ENCODE measurements at regions not wholly inside any gene's neighbourhood (a gene's known extent, or its start where the extent isn't known, plus 50 kb on each side); places are given as distances from the start of the nearest gene placed in this dataset.

- Histone ChIP-seq H3F3A (ENCODE audit: low read depth) (no peaks in the 10 kb centered on the region), H3K9ac (ENCODE audit: low read depth, low read length, poor library complexity, severe bottlenecking) (no peak overlapping the region), H3K4me3 (ENCODE audit: low read length, poor library complexity, severe bottlenecking) (no peak overlapping the region), H3K9me3 (ENCODE audit: insufficient read depth, low read depth, low read length) (no peaks in the 10 kb centered on the region), H3K9me2 (replicated peaks; ENCODE audit: low read depth, low read length) (no peaks in the 10 kb centered on the region), H3K27me3 (ENCODE audit: insufficient read depth, low read length, poor library complexity, severe bottlenecking) (no peaks in the 10 kb centered on the region), H3K4me2 (ENCODE audit: low read depth, low read length, poor library complexity, severe bottlenecking) (no peak overlapping the region), H4K20me1 (ENCODE audit: insufficient read depth, low read length, poor library complexity, severe bottlenecking) (no peaks in the 10 kb centered on the region), H3K4me1 (ENCODE audit: insufficient read depth, low read length, poor library complexity, severe bottlenecking) (no peaks in the 10 kb centered on the region), H3K36me3 (ENCODE audit: insufficient read depth, low read length) (no peaks in the 10 kb centered on the region), H2AFZ (ENCODE audit: low read length) (no peak overlapping the region), H3K79me2 (ENCODE audit: insufficient read depth, low read length) (no peaks in the 10 kb centered on the region)
- TF ChIP-seq EZH2phosphoT487 (IDR thresholded peaks at IDR 0.05; ENCODE audit: borderline replicate concordance) (no peak), CTCF (conservative IDR thresholded peaks at IDR 0.05; ENCODE audit: low read length) (no peak)
These were observed 179.3 kb downstream of the GAS1 start for GRCh38 chr9:86768020-86768419.

- no peaks in the 10 kb centered on the region for H4K20me1 ChIP-seq (ENCODE audit: insufficient read depth, low read length, poor library complexity, severe bottlenecking)
- H3K79me2 ChIP-seq (ENCODE audit: insufficient read depth, low read length) = no peaks in the 10 kb centered on the region
- no peaks in the 10 kb centered on the region for H3K27me3 ChIP-seq (ENCODE audit: insufficient read depth, low read length, poor library complexity, severe bottlenecking)
- H3K4me1 ChIP-seq (ENCODE audit: insufficient read depth, low read length, poor library complexity, severe bottlenecking) = no peaks in the 10 kb centered on the region
- H3F3A ChIP-seq (ENCODE audit: low read depth) = no peaks in the 10 kb centered on the region
- no peak overlapping the region for H3K9ac ChIP-seq (ENCODE audit: low read depth, low read length, poor library complexity, severe bottlenecking)
- no peaks in the 10 kb centered on the region for H3K36me3 ChIP-seq (ENCODE audit: insufficient read depth, low read length)
- no peaks in the 10 kb centered on the region for H3K9me3 ChIP-seq (ENCODE audit: insufficient read depth, low read depth, low read length)
- H3K4me3 ChIP-seq (ENCODE audit: low read length, poor library complexity, severe bottlenecking) = no peak overlapping the region
- no peaks in the 10 kb centered on the region for H3K9me2 ChIP-seq (replicated peaks; ENCODE audit: low read depth, low read length)
- no peak overlapping the region for H3K4me2 ChIP-seq (ENCODE audit: low read depth, low read length, poor library complexity, severe bottlenecking)
- no peak overlapping the region for H2AFZ ChIP-seq (ENCODE audit: low read length)
- TF ChIP-seq CTCF (conservative IDR thresholded peaks at IDR 0.05; ENCODE audit: low read length) = no peak
- no peak for TF ChIP-seq EZH2phosphoT487 (IDR thresholded peaks at IDR 0.05; ENCODE audit: borderline replicate concordance)
These were observed 179.9 kb downstream of the GAS1 start for GRCh38 chr9:86767373-86767772.

- Histone ChIP-seq H3K4me2 (ENCODE audit: low read depth, low read length, poor library complexity, severe bottlenecking) (no peak overlapping the region), H4K20me1 (ENCODE audit: insufficient read depth, low read length, poor library complexity, severe bottlenecking) (no peaks in the 10 kb centered on the region), H3K9ac (ENCODE audit: low read depth, low read length, poor library complexity, severe bottlenecking) (no peak overlapping the region), H3K9me2 (replicated peaks; ENCODE audit: low read depth, low read length) (no peaks in the 10 kb centered on the region), H3F3A (ENCODE audit: low read depth) (no peaks in the 10 kb centered on the region), H3K27me3 (ENCODE audit: insufficient read depth, low read length, poor library complexity, severe bottlenecking) (no peaks in the 10 kb centered on the region), H3K79me2 (ENCODE audit: insufficient read depth, low read length) (no peaks in the 10 kb centered on the region), H3K9me3 (ENCODE audit: insufficient read depth, low read depth, low read length) (no peaks in the 10 kb centered on the region), H2AFZ (ENCODE audit: low read length) (no peak overlapping the region), H3K36me3 (ENCODE audit: insufficient read depth, low read length) (no peaks in the 10 kb centered on the region), H3K4me3 (ENCODE audit: low read length, poor library complexity, severe bottlenecking) (no peak overlapping the region), H3K4me1 (ENCODE audit: insufficient read depth, low read length, poor library complexity, severe bottlenecking) (no peaks in the 10 kb centered on the region)
- TF ChIP-seq CTCF (conservative IDR thresholded peaks at IDR 0.05; ENCODE audit: low read length) (no peak), EZH2phosphoT487 (IDR thresholded peaks at IDR 0.05; ENCODE audit: borderline replicate concordance) (no peak)
These were observed 180.4 kb downstream of the GAS1 start for GRCh38 chr9:86766912-86767311.

Measured in Loucy (cell line).